ENCODE measurements at regions not wholly inside any gene's neighbourhood (a gene's known extent, or its start where the extent isn't known, plus 50 kb on each side); places are given as distances from the start of the nearest gene placed in this dataset.

DNA sequence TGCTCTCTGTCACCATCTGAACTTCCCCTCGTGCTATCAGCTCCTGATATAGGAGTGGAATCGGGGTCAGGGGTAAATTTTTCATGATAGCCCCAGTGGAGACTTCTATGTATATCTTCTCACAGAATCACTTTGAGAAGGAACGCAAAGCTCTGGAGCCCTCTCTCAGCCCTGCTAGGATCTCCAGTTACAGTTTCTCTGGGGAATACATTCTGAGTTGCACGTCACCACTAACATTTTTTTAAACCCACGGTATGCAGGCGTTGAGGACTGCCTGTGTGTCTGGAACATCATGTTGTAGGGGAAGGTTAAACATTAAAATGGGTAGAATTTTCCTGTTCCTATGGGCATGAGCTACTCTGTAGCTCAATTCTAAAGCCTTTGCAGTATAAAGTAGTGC is 116.4 kb upstream of the FAM78B start:
- DNase-seq (ENCODE audit: low read depth) = no peak
- TF ChIP-seq, protein P1, sequence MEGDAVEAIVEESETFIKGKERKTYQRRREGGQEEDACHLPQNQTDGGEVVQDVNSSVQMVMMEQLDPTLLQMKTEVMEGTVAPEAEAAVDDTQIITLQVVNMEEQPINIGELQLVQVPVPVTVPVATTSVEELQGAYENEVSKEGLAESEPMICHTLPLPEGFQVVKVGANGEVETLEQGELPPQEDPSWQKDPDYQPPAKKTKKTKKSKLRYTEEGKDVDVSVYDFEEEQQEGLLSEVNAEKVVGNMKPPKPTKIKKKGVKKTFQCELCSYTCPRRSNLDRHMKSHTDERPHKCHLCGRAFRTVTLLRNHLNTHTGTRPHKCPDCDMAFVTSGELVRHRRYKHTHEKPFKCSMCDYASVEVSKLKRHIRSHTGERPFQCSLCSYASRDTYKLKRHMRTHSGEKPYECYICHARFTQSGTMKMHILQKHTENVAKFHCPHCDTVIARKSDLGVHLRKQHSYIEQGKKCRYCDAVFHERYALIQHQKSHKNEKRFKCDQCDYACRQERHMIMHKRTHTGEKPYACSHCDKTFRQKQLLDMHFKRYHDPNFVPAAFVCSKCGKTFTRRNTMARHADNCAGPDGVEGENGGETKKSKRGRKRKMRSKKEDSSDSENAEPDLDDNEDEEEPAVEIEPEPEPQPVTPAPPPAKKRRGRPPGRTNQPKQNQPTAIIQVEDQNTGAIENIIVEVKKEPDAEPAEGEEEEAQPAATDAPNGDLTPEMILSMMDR (IDR thresholded peaks at IDR 0.05; ENCODE audit: low read depth, low read length, missing control alignments) = no peak
- no peak overlapping the region for H3K4me3 ChIP-seq (ENCODE audit: low read depth, low read length)

DNA sequence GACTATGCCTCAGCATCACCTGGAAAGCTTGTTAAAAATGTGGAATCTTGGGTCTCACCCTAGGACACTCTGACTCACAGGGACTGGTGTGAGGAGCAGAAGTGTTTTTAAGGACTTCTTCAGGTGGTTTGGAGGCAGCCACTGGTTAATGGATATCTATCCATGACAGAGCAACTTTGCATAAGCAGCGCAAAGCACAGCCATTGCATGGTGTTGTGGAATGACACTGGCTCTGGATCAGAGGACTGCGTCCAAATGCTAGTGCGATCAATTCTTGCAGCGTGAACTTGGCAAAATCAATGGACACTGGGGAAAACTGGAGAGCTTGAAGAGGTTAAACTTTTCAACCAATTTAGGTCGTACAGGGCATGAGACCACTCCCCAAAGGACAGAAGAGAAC is 116.8 kb upstream of the FAM78B start:
- TF ChIP-seq, protein P1 (IDR thresholded peaks at IDR 0.05; ENCODE audit: low read depth, low read length, missing control alignments) = no peak
- DNase-seq (ENCODE audit: low read depth) = no peak
- no peak overlapping the region for H3K4me3 ChIP-seq (ENCODE audit: low read depth, low read length)

DNA sequence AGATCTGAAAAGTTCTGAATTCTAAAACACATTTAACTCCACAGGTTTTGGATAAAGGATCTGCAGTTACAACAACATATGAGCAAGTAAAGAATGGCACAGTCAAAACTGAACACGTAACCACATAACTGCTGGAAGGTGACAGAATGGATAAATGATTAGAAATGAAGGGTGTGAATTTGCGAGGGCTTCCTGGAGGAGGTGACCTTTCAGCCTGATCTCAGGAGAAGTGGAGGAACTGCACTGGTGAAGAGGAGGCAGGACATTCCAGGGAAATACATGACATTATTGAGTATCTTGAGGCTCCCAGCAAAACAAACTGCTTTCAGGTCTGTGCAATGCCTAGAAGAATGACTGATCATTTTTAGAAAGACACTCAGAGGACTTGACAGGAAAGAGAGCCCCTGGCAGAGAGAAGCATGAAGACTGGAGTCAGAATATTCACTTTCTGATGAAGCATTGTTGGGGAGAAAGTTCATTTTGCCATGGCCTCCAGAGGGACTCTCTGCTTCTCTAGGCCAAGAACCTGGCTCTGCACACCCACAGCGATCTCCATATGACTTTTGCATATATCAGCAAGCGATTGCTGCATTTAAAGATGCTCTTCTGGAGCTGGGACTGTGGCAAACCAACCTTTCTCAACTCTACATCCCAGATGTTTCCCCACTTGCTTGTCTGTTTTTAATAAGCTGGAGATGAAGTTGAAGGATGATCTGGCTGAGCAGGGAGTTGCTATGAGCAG is 122.7 kb upstream of the FAM78B start:
- TF ChIP-seq, protein P1 (IDR thresholded peaks at IDR 0.05; ENCODE audit: low read depth, low read length, missing control alignments) = no peak
- no peak overlapping the region for H3K4me3 ChIP-seq (ENCODE audit: low read depth, low read length)
- DNase-seq (ENCODE audit: low read depth) = no peak

DNA sequence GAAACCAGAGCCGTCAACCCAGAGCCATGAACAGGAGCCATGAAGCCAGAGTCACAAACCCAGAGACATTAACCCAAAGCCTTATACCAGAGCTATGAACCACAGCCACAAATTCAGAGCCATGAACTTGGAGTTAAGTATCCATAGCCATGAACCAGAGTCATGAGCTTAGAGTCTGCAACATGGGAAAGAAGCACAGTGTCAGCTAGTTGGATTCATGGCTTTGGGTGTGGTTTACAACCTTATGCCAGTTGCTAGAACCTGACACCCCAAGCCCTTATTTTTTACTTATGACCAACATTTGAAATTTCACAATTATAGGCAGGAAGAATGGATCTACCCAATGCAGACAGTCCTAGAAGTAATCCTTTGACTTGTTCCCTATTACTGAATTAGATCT is 128.9 kb upstream of the FAM78B start:
- no peak overlapping the region for H3K4me3 ChIP-seq (ENCODE audit: low read depth, low read length)
- DNase-seq (ENCODE audit: low read depth) = no peak
- TF ChIP-seq, protein P1 (IDR thresholded peaks at IDR 0.05; ENCODE audit: low read depth, low read length, missing control alignments) = no peak

DNA sequence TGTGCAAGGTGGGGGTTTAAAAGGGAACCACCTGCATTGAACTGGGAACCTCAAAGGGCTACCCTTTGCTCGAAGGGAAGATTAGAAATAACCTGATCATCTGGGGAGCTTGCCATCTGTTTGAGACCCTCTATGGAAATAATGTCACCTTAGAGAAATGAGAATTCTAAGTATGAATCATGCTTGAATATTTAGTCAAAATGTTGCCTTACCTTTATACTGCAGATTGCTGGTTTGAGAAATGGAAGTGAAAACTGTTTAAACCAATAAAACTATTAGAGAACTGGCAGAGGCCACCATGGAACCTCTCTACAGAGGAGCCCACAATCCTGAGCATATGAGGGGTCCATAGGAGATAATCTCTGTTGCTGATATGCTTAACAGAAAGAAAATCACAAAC is 131.2 kb upstream of the FAM78B start:
- TF ChIP-seq, protein P1 (IDR thresholded peaks at IDR 0.05; ENCODE audit: low read depth, low read length, missing control alignments) = no peak
- H3K4me3 ChIP-seq (ENCODE audit: low read depth, low read length) = no peak overlapping the region
- DNase-seq (ENCODE audit: low read depth) = no peak

DNA sequence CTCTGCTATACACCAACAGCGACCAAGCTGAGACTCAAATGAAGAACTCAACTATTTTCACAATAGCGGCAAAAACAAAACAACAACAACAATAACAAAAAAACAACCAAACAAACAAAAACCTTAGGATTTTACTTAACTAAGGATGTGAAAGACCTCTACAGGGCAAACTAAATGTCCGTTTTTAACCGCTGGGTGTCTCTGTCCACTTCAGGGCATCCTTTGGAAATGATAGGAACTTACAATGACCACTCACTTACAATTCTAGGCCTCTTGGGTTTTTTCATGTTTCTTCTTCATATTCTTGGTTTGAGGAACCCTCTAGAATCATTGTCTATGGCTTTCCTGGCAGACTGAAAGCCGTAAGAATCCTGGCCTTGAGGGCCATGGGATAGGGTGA is 134.0 kb upstream of the FAM78B start:
- no peak for DNase-seq (ENCODE audit: low read depth)
- TF ChIP-seq, protein P1 (IDR thresholded peaks at IDR 0.05; ENCODE audit: low read depth, low read length, missing control alignments) = no peak
- H3K4me3 ChIP-seq (ENCODE audit: low read depth, low read length) = no peak overlapping the region

Data from GM12864 (cell line).